Ovary (tissue), 3 donors: ENCODE measurements at regions not wholly inside any gene's neighbourhood (a gene's known extent, or its start where the extent isn't known, plus 50 kb on each side); places are given as distances from the start of the nearest gene placed in this dataset.

Source experiments
- EP300 ChIP-seq: sonication (generic); formaldehyde crosslinking; IDR thresholded peaks from one replicate; pipeline ENCODE4 v1.6.1; 2017; ENCODE audit warnings: antibody characterized with exemption
- POLR2A ChIP-seq: fragments of 450-650 bp; IDR thresholded peaks from one replicate; pipeline ENCODE4 v1.6.1; 2017; ENCODE audit warnings: antibody characterized with exemption, mild to moderate bottlenecking, moderate library complexity
- TF ChIP-seq, protein P1 (sequence below), 3 donors: fragments of 450-650 bp in 2 of 3; fragments of 200-600 bp in 1 of 3; IDR thresholded peaks; one replicate each; pipeline versions ENCODE4 v1.5.1 to v1.8.0; 2016 to 2022; ENCODE audit warnings: antibody characterized with exemption in 3 of 3, mild to moderate bottlenecking in 1 of 3
- donor health status: DM: no; HTN: no; CAD: no.

DNA sequence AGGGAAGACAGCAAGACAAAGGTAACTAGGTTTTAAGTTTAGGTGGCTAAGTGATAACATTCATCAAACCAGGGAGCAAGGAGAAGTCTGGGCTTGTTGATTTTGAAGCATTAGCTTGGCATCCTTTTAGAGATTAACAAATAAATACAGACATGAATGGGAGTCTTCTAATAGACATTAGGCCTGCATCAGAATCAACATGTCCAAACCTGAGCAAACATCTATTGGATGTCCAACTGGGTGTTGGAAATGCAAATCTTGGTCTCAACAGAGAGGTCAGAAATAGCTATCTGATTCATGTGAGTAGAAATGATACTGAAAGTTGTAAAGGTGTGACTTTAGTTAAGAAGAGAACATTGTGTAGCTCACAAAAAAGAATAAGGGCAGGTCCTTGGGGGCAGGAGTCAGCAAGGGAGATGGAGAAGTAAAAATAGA is 85.5 kb upstream of the RND3 start:
- TF ChIP-seq, protein P1, sequence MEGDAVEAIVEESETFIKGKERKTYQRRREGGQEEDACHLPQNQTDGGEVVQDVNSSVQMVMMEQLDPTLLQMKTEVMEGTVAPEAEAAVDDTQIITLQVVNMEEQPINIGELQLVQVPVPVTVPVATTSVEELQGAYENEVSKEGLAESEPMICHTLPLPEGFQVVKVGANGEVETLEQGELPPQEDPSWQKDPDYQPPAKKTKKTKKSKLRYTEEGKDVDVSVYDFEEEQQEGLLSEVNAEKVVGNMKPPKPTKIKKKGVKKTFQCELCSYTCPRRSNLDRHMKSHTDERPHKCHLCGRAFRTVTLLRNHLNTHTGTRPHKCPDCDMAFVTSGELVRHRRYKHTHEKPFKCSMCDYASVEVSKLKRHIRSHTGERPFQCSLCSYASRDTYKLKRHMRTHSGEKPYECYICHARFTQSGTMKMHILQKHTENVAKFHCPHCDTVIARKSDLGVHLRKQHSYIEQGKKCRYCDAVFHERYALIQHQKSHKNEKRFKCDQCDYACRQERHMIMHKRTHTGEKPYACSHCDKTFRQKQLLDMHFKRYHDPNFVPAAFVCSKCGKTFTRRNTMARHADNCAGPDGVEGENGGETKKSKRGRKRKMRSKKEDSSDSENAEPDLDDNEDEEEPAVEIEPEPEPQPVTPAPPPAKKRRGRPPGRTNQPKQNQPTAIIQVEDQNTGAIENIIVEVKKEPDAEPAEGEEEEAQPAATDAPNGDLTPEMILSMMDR (IDR thresholded peaks at IDR 0.05) = no peak
- TF ChIP-seq POLR2A (no peak), EP300 (no peak)
